ENCODE measurements at regions not wholly inside any gene's neighbourhood (a gene's known extent, or its start where the extent isn't known, plus 50 kb on each side); places are given as distances from the start of the nearest gene placed in this dataset.

DNA sequence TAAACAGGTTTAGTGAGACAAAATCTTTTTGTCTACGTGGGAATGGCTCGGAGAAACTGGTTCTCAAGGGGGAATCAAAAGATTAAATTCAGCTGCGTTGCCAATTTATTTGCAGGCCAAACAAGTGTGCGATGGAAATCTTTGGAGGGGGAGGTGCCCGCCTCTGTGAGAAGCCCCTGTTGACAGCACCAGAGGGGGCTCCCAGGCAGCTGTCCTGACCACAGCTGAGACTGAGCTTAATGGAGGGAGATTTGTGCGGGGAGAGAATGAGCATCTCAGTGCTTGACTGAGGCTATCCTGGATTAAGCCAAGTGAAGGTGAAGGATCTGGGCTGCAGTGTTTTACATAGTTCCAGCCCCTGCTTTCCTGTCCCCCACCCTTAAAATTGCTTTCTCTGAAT lies 169.7 kb downstream of the ATG4C start:
- H3K4me2 ChIP-seq (ENCODE audit: low read length), result no peak overlapping the region
- H3K36me3 ChIP-seq (ENCODE audit: control insufficient read depth in 1 of 2, insufficient read depth in 2 of 2, low read length in 2 of 2), result no peaks in the 10 kb centered on the region
- H3K9ac ChIP-seq (ENCODE audit: low read length), result no peak overlapping the region
- no peaks in the 10 kb centered on the region for H3K9me2 ChIP-seq (ENCODE audit: insufficient read depth)
- H3K27me3 ChIP-seq (ENCODE audit: insufficient read depth, low read length), result peaks cover 53% of the 10 kb centered on the region
- TF ChIP-seq CBX3 (IDR thresholded peaks at IDR 0.05; ENCODE audit: low read depth), result no peak
- no peak for TF ChIP-seq EZH2 (IDR thresholded peaks at IDR 0.05)
- no peak for TF ChIP-seq ZNF274 (IDR thresholded peaks at IDR 0.05; ENCODE audit: low read depth, low read length)
- TF ChIP-seq, protein P1, sequence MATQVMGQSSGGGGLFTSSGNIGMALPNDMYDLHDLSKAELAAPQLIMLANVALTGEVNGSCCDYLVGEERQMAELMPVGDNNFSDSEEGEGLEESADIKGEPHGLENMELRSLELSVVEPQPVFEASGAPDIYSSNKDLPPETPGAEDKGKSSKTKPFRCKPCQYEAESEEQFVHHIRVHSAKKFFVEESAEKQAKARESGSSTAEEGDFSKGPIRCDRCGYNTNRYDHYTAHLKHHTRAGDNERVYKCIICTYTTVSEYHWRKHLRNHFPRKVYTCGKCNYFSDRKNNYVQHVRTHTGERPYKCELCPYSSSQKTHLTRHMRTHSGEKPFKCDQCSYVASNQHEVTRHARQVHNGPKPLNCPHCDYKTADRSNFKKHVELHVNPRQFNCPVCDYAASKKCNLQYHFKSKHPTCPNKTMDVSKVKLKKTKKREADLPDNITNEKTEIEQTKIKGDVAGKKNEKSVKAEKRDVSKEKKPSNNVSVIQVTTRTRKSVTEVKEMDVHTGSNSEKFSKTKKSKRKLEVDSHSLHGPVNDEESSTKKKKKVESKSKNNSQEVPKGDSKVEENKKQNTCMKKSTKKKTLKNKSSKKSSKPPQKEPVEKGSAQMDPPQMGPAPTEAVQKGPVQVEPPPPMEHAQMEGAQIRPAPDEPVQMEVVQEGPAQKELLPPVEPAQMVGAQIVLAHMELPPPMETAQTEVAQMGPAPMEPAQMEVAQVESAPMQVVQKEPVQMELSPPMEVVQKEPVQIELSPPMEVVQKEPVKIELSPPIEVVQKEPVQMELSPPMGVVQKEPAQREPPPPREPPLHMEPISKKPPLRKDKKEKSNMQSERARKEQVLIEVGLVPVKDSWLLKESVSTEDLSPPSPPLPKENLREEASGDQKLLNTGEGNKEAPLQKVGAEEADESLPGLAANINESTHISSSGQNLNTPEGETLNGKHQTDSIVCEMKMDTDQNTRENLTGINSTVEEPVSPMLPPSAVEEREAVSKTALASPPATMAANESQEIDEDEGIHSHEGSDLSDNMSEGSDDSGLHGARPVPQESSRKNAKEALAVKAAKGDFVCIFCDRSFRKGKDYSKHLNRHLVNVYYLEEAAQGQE (IDR thresholded peaks at IDR 0.05; ENCODE audit: low read depth), result no peak
- no peak for TF ChIP-seq SRF (IDR thresholded peaks at IDR 0.05; ENCODE audit: low read depth)
- TF ChIP-seq, protein P2, sequence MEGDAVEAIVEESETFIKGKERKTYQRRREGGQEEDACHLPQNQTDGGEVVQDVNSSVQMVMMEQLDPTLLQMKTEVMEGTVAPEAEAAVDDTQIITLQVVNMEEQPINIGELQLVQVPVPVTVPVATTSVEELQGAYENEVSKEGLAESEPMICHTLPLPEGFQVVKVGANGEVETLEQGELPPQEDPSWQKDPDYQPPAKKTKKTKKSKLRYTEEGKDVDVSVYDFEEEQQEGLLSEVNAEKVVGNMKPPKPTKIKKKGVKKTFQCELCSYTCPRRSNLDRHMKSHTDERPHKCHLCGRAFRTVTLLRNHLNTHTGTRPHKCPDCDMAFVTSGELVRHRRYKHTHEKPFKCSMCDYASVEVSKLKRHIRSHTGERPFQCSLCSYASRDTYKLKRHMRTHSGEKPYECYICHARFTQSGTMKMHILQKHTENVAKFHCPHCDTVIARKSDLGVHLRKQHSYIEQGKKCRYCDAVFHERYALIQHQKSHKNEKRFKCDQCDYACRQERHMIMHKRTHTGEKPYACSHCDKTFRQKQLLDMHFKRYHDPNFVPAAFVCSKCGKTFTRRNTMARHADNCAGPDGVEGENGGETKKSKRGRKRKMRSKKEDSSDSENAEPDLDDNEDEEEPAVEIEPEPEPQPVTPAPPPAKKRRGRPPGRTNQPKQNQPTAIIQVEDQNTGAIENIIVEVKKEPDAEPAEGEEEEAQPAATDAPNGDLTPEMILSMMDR (IDR thresholded peaks at IDR 0.05 in 2 of 3, conservative IDR thresholded peaks at IDR 0.05 in 1 of 3; ENCODE audit: borderline replicate concordance in 1 of 3, insufficient read depth in 1 of 3, low read depth in 2 of 3, low read length in 2 of 3), result no peak
- TF ChIP-seq TCF7L2 (IDR thresholded peaks at IDR 0.05; ENCODE audit: borderline replicate concordance, extremely low read depth, insufficient read depth, insufficient read length), result no peak
- no peak for TF ChIP-seq ATF3 (IDR thresholded peaks at IDR 0.05)
- no peak for TF ChIP-seq YY1 (IDR thresholded peaks at IDR 0.05; ENCODE audit: extremely low read depth, insufficient replicate concordance, low read depth, low read length)
- no peak for TF ChIP-seq SP1 (IDR thresholded peaks at IDR 0.05; ENCODE audit: low read depth)
- no peak for TF ChIP-seq POLR2AphosphoS5 (IDR thresholded peaks at IDR 0.05; ENCODE audit: low read depth, low read length)
- no peak for TF ChIP-seq SIN3A (IDR thresholded peaks at IDR 0.05; ENCODE audit: low read depth)
- TF ChIP-seq EGR1 (IDR thresholded peaks at IDR 0.05; ENCODE audit: low read depth), result no peak
- no peak for TF ChIP-seq ZFX (IDR thresholded peaks at IDR 0.05)
- TF ChIP-seq JUND (IDR thresholded peaks at IDR 0.05), result no peak
- no peak for TF ChIP-seq CEBPB (IDR thresholded peaks at IDR 0.05; ENCODE audit: low read depth)
- ATAC-seq (no peak), DNase-seq (ENCODE audit: low read depth, low spot score) (no peak)
- no peaks in the 10 kb centered on the region for H3K4me1 ChIP-seq (ENCODE audit: control insufficient read depth in 1 of 2, insufficient read depth in 2 of 2, low read length in 2 of 2)
- RAD21 ChIA-PET (ENCODE audit: low non-redundant PET in 1 of 2, low total read pairs in 2 of 2, uncharacterized antibody in 2 of 2, unreplicated experiment in 2 of 2), result no interaction called here
- no TSS peak for BruUV-seq (replicated peaks)
- CTCF ChIA-PET, result no interaction called here
- H3K27ac ChIP-seq (ENCODE audit: low read depth, low read length), result no peak overlapping the region
- intact Hi-C loops (cut with micrococcal nuclease), result no loop called here
- H2AFZ ChIP-seq (ENCODE audit: low read depth, low read length, poor library complexity, severe bottlenecking), result no peak overlapping the region
- H3K9me3 ChIP-seq (ENCODE audit: control insufficient read depth in 1 of 2, insufficient read depth in 1 of 2, low read depth in 1 of 2, low read length in 2 of 2), result no peaks in the 10 kb centered on the region
- POLR2A ChIA-PET, result no interaction called here
- H3K79me2 ChIP-seq (ENCODE audit: insufficient read depth, low read length), result no peaks in the 10 kb centered on the region
- no peak overlapping the region for H3K4me3 ChIP-seq (replicated peaks in 1 of 2; ENCODE audit: low read depth in 1 of 2, low read length in 2 of 2)
- H4K20me1 ChIP-seq (ENCODE audit: insufficient read depth), result no peaks in the 10 kb centered on the region
